ENCODE measurements at regions not wholly inside any gene's neighbourhood (a gene's known extent, or its start where the extent isn't known, plus 50 kb on each side); places are given as distances from the start of the nearest gene placed in this dataset.
A peak's percentile ranks its signal among the peaks of the same experiment; 100 is the strongest.

DNA sequence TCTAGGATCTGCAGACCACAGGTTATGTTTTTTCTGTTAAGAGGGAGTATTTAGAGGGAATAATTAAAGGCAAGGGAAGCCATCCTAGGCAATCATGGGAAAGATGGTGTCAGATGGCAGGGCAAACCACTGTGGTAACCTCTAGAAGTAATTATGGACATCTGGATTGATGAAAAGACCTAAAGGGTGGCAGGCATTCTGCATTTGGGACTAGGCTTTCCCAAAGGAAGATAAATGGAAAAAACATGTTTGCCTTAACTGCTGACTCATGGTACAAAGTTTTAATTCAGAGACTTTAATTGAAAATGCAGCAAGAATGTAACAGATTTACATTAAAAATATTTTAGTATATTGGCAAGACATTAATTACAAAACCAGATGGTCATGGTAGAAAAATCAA, 88.1 kb downstream of the TMEM30B start:
- no peak for DNase-seq (ENCODE audit: low spot score)

DNA sequence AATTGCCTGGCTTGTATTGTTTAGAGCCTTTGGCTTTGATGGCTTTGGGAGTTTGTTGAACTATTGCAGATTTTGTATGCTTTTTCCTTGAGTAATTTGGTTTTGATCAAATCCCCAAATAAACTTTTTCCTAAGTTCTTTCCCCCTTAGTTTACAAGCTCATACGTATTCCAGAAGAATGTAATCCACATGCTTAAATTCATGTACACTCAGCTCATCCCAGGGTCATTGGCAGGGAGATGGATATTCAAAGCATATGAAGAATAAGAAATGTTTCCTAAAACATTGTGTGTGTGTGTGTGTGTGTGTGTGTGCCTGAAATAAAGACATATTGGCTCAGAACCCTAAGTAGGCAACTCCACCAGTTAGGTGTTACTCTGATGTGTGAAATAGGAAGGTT, 89.4 kb downstream of the TMEM30B start:
- DNase-seq (ENCODE audit: low spot score) = no peak

- DNase-seq (ENCODE audit: low spot score) = no peak
Observed at GRCh38 chr14:61190341-61190740, 90.8 kb downstream of the TMEM30B start.

GRCh38 chr14:61188978-61189808, 91.9 kb downstream of the TMEM30B start:
- peak; percentile 22 for DNase-seq (ENCODE audit: low spot score)

- no peak for DNase-seq (ENCODE audit: low spot score)
Observed at GRCh38 chr14:61188196-61188595, 92.9 kb downstream of the TMEM30B start.

GRCh38 chr14:61187196-61187905, 93.8 kb downstream of the TMEM30B start:
- no peak for DNase-seq (ENCODE audit: low spot score)

DNA sequence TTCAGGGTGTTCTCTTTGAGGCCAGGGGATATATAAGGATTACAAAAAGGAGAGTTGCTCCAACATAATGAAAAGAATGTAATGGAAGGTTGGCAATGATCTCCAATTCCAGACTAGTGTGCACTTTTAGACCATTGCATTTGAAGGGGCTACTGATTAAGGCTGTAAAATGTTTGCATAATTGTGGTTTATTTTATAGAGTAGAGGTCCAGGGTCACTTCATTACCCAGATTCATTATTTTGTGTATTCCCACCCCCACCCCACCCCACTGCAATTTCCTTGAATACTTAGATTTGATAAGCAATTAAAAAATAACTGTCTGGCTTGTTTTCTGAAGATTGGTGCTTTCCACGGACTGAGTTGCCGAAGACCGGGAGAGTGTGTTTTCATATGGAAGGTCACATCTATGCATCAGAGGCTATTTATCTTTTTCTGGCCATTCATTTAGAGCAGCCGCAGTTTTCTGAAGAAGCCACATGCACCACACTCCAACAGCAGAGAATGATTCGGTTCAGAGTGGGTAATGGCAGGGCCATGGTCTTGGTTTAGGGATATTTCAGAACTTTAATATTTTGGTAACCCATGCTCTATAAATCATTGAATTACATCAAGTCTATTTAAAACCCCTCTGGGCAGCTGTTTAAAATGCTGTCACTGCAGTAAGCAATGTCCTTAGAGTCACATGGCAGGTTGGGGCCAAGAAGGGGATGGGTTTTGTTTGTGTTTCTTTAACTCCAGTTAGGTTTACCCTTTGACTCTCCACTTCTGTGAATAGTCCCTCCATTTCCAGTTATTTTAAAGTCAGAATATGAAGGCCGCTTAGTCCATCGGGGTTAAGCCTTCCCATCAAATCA, 94.6 kb downstream of the TMEM30B start:
- no peak for DNase-seq (ENCODE audit: low spot score)

- no peak for DNase-seq (ENCODE audit: low spot score)
Observed at GRCh38 chr14:61185534-61185933, 95.6 kb downstream of the TMEM30B start.

GRCh38 chr14:61184112-61184511, 97.0 kb downstream of the TMEM30B start:
- no peak for DNase-seq (ENCODE audit: low spot score)

GRCh38 chr14:61183196-61183885, 97.8 kb downstream of the TMEM30B start:
- no peak for DNase-seq (ENCODE audit: low spot score)

DNA sequence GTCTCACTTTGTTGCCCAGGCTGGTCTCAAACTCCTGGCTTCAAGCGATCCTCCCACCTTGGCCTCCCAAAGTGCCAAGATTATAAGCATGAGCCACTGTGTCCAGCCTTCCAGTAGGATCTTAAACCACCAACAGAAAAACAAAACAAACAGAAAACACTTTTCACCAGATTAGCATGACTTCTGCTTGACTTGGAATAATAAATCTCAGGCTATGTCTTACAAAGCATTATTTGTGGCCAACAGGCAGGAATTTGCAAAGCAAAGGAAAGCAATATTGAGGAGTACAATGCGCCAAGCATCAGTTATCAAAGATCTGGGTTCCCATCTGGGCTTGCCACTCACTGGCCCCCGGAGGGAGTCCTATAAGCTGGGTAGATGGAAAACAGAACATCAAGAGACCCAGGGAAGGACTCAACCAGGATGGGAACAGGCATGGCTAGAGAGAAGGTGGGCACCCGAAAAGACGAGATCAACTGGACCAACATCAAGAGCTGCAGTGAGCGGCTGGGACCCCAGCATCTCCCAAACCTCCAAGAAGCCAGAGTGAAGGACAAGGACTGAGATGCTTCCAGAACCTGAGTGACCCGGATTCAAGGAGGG, 101.2 kb downstream of the TMEM30B start:
- no peak for DNase-seq (ENCODE audit: low spot score)

DNA sequence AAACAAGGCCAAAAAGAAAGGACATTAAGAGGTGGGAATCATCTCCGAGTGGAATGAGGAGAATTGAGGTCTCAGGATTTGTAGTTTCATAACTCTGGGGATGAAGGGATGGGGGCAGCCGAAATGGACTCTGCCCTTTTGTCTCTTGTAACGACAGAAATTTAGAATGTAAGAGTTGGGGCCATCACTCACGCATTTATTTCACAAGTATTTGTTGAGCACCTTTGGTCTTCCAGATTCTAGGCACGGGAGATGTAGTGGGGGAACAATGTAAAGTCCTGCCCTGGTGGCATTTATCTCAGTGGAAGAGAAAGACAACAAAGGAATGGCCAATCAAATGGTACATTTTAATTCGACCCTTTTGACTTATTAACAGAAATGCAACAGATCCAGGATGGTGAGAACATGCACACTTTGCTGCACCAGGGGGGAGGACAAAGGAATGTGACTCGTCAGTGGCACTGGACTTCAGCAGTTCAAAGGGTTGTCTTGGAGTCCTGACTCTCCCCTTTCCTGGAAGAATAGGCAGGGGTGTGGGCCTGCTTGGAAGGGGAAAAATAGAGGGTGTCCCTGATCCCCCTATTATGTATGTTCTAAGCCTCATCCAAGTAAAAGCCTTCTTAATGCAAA, 102.0 kb downstream of the TMEM30B start:
- no peak for DNase-seq (ENCODE audit: low spot score)

DNA sequence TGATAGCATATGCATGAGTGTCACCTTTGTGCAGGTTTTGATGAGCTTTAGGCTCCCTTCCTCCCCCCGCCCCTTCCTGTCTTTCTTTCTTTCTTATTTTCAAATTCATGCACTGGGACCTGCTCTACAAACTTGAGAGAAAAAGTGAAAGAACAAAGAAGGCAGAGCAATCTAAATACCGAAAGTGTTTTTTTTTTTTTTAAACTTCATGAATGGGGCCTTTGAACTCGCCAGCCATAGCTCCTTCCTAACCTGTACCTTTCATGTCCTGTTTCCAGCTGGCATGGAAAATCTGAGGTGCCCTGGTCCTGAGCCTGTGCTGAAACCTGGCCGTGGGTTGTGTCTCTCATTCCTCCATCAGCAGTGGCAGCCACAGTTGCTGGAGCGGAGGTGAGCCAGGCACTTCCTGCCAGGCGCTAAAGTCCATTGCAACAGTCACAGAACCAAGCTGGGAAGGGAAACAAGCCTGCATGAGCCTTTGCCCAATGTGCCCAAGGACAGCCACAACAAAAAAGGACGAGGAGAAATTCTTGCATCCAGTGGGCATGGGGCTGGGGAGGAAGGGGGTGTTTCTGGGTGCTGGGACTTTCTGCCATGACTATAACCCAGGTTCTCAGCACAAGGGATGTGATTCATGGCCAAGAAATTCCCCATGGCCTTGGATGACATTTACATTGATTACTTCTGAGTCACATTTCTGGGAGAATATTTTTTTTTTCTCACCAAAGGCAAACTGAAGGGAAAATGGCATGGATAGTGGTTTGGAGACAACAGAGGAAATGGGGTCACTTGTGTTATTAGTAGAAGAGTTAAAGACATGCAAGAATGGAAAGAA, 102.7 kb downstream of the TMEM30B start:
- DNase-seq (ENCODE audit: low spot score) = no peak

- DNase-seq (ENCODE audit: low spot score) = no peak
Observed at GRCh38 chr14:61177279-61178225, 103.6 kb downstream of the TMEM30B start.

DNA sequence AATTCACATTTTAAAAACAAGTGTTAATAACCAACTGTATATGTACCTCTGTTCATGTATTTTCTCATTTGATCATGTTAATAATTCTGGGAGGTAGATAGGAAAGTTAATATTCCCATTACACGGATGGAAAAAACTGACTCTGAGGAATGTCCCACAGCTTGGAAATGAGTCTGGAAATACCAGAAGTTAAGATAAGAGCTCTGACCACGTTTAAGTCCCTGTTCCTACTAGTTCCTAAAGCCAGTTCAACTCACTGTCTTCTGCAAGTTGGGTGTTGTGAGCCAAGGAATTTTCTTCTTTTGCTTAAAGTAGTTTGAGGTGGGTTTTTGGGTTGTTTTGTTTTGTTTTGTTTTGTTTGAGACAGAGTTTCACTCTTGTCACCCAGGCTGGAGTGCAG, 104.5 kb downstream of the TMEM30B start:
- no peak for DNase-seq (ENCODE audit: low spot score)

DNA sequence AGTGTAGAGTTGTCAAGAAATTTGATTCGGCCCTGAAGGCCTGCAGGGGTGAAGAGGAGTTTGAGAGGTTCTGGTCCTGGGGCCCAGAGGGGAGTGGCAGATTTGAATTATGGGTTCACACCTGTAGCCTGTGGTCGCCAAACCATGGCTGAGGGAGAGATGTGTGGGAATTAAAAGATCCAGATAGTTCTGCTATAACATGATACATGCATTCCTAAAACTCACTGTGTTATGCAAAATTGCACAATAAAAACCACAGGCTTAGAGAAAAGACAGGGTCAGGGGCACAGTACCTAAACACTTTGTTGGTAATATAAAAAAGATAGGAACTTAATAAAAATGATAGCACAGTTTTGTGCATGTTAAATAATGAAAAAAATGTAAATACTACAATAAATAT, 106.2 kb downstream of the TMEM30B start:
- no peak for DNase-seq (ENCODE audit: low spot score)

DNA sequence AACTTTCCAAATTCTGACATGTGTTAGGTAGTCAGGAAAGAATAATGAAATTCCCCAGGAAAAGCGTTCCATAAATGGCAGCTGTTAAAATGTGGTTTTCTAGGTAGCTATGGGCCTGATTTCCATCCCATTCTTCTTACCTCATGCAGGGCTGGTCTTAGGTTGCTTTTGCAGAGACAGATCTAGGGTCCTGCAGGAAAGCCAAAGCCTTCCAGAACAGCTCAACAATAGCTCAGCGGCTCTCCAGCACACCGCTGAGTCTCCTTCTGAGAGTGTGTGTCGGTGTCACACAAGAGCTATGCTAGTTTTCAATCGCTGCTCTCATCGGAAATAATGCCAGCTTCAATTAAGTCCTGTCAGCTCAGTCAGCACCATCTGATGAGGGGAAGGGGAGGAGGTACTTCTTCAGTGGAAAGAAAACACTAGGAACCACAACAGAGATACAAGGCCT, 106.7 kb downstream of the TMEM30B start:
- DNase-seq (ENCODE audit: low spot score) = peak; percentile 32

DNA sequence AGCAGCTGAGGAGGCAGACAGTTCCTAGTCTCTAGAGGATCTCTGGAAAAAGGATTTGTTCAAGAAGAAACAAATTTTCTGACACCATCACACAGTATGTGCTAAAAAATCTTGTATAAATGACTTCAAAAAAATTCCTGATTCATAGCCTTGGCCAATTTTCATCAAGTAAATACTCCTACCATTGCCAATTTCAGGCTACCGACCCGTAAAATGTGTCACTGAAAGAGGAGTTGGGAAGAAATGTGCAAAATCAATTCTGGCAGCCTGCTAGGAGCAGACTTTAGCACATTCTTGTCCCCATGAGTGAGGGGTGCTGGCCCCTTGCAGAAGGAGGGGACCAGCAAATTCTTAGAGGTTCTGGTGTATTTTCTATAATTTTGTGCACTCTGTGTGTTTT, 109.4 kb downstream of the TMEM30B start:
- no peak for DNase-seq (ENCODE audit: low spot score)
